ENCODE measurements at regions not wholly inside any gene's neighbourhood (a gene's known extent, or its start where the extent isn't known, plus 50 kb on each side); places are given as distances from the start of the nearest gene placed in this dataset.

- TF ChIP-seq TAF1 (IDR thresholded peaks at IDR 0.05; ENCODE audit: borderline replicate concordance, insufficient read depth, low read length) (no peak), POLR2AphosphoS5 (IDR thresholded peaks at IDR 0.05; ENCODE audit: low read depth, low read length) (no peak), SIN3A (IDR thresholded peaks at IDR 0.05; ENCODE audit: borderline replicate concordance, insufficient read depth, low read length) (no peak)
- TF ChIP-seq, protein P1, sequence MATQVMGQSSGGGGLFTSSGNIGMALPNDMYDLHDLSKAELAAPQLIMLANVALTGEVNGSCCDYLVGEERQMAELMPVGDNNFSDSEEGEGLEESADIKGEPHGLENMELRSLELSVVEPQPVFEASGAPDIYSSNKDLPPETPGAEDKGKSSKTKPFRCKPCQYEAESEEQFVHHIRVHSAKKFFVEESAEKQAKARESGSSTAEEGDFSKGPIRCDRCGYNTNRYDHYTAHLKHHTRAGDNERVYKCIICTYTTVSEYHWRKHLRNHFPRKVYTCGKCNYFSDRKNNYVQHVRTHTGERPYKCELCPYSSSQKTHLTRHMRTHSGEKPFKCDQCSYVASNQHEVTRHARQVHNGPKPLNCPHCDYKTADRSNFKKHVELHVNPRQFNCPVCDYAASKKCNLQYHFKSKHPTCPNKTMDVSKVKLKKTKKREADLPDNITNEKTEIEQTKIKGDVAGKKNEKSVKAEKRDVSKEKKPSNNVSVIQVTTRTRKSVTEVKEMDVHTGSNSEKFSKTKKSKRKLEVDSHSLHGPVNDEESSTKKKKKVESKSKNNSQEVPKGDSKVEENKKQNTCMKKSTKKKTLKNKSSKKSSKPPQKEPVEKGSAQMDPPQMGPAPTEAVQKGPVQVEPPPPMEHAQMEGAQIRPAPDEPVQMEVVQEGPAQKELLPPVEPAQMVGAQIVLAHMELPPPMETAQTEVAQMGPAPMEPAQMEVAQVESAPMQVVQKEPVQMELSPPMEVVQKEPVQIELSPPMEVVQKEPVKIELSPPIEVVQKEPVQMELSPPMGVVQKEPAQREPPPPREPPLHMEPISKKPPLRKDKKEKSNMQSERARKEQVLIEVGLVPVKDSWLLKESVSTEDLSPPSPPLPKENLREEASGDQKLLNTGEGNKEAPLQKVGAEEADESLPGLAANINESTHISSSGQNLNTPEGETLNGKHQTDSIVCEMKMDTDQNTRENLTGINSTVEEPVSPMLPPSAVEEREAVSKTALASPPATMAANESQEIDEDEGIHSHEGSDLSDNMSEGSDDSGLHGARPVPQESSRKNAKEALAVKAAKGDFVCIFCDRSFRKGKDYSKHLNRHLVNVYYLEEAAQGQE (IDR thresholded peaks at IDR 0.05; ENCODE audit: insufficient read depth in 1 of 2, low read depth in 2 of 2, low read length in 2 of 2), result no peak
Measured at GRCh38 chr13:79668201-79668752, 187.3 kb downstream of the NDFIP2 start.

Measured in PFSK-1 (cell line).